Naive thymus-derived CD8-positive, alpha-beta T cell (primary cell): ENCODE measurements at regions not wholly inside any gene's neighbourhood (a gene's known extent, or its start where the extent isn't known, plus 50 kb on each side); places are given as distances from the start of the nearest gene placed in this dataset.
A peak's percentile ranks its signal among the peaks of the same experiment; 100 is the strongest.

Source experiments
- ATAC-seq, 2 donors: fragments of 150-1000 bp; cut with Tn5 transposase in 1 of 2; sonication (Bioruptor Pico), chemical (Tn5 transposase) in 1 of 2; 1 replicate in 1 of 2; 2 replicates in 1 of 2; pipeline ENCODE4 v1.10.0; 2021; ENCODE audit warnings: mild to moderate bottlenecking in 2 of 2, moderate library complexity in 2 of 2
- POLR2A ChIA-PET: fragments of 350-600 bp; sonication (Branson Sonifier 250); formaldehyde crosslinking; loops from one replicate; lab custom pipeline; 2021; ENCODE audit warnings: antibody characterized with exemption; lab: Charles Lee
- DNase-seq, 10 donors: peaks; one replicate each; pipeline versions ENCODE4 v3.0.0 to v3.0.0-alpha.2; 2020 to 2022
- H3K27ac Mint-ChIP-seq, 10 donors: one replicate each; pipeline ENCODE4 v1.8.0; 2020 to 2022; ENCODE audit warnings: mild to moderate bottlenecking in 10 of 10, mixed read lengths in 10 of 10, moderate library complexity in 4 of 10, inconsistent platforms in 1 of 10
- H3K27me3 Mint-ChIP-seq, 5 donors: one replicate each; pipeline ENCODE4 v1.8.0; 2021 to 2022; ENCODE audit warnings: mixed read lengths in 5 of 5
- H3K36me3 Mint-ChIP-seq, 3 donors: one replicate each; pipeline ENCODE4 v1.8.0; 2020 to 2022; ENCODE audit warnings: mixed read lengths in 3 of 3, mild to moderate bottlenecking in 2 of 3, inconsistent platforms in 1 of 3
- H3K4me1 Mint-ChIP-seq, 4 donors: one replicate each; pipeline ENCODE4 v1.8.0; 2021 to 2022; ENCODE audit warnings: mixed read lengths in 4 of 4
- H3K4me3 Mint-ChIP-seq, 10 donors: one replicate each; pipeline ENCODE4 v1.8.0; 2020 to 2022; ENCODE audit warnings: mild to moderate bottlenecking in 10 of 10, mixed read lengths in 10 of 10, moderate library complexity in 6 of 10, inconsistent platforms in 1 of 10
- H3K9me3 Mint-ChIP-seq, 9 donors: one replicate each; pipeline ENCODE4 v1.8.0; 2020 to 2022; ENCODE audit warnings: mixed read lengths in 9 of 9, mild to moderate bottlenecking in 3 of 9, inconsistent platforms in 1 of 9, moderate library complexity in 1 of 9

GRCh38 chr5:123810746-123811340 lies 298.9 kb downstream of the CSNK1G3 start:
- ATAC-seq: no peak
- Mint-ChIP-seq H3K9me3 (peaks cover 0 to 6% (median 0%) of the 10 kb centered on the region in 9 donors), H3K4me3 (no peak overlapping the region), H3K27me3 (peaks cover 0 to 4% (median 0%) of the 10 kb centered on the region in 5 donors), H3K27ac (no peak overlapping the region), H3K4me1 (peaks cover 0 to 3% (median 0%) of the 10 kb centered on the region in 4 donors), H3K36me3 (no peaks in the 10 kb centered on the region)
- no peak for DNase-seq
- POLR2A ChIA-PET: no interaction called here

- no peak overlapping the region for H3K27ac Mint-ChIP-seq
- no peaks in the 10 kb centered on the region for H3K36me3 Mint-ChIP-seq
- ATAC-seq (no peak), DNase-seq (no peak)
- H3K4me3 Mint-ChIP-seq: no peak overlapping the region
- H3K4me1 Mint-ChIP-seq: peaks cover 0 to 3% (median 0%) of the 10 kb centered on the region in 4 donors
- POLR2A ChIA-PET: no interaction called here
- peaks cover 0 to 6% (median 0%) of the 10 kb centered on the region in 9 donors for H3K9me3 Mint-ChIP-seq
- peaks cover 0 to 4% (median 0%) of the 10 kb centered on the region in 5 donors for H3K27me3 Mint-ChIP-seq
Measured at GRCh38 chr5:123810253-123810652, 298.3 kb downstream of the CSNK1G3 start.

- H3K9me3 Mint-ChIP-seq: peaks cover 0 to 6% (median 0%) of the 10 kb centered on the region in 9 donors
- H3K4me3 Mint-ChIP-seq: no peak overlapping the region
- H3K36me3 Mint-ChIP-seq: no peaks in the 10 kb centered on the region
- ATAC-seq: no peak
- POLR2A ChIA-PET: no interaction called here
- H3K27ac Mint-ChIP-seq: no peak overlapping the region
- H3K27me3 Mint-ChIP-seq: peaks cover 0 to 4% (median 0%) of the 10 kb centered on the region in 5 donors
- DNase-seq: no peak
- peaks cover 0 to 3% (median 0%) of the 10 kb centered on the region in 4 donors for H3K4me1 Mint-ChIP-seq
Measured at GRCh38 chr5:123809594-123810221, 297.7 kb downstream of the CSNK1G3 start.

- Mint-ChIP-seq H3K27me3 (peaks cover 0 to 4% (median 0%) of the 10 kb centered on the region in 5 donors), H3K4me3 (no peak overlapping the region), H3K4me1 (no peaks in the 10 kb centered on the region), H3K36me3 (no peaks in the 10 kb centered on the region), H3K27ac (no peak overlapping the region), H3K9me3 (peaks cover 0 to 6% (median 0%) of the 10 kb centered on the region in 9 donors)
- POLR2A ChIA-PET: no interaction called here
- ATAC-seq (no peak), DNase-seq (no peak)
Measured at GRCh38 chr5:123808461-123809380, 296.7 kb downstream of the CSNK1G3 start.

- ATAC-seq (no peak), DNase-seq (no peak)
- POLR2A ChIA-PET: no interaction called here
- Mint-ChIP-seq H3K36me3 (no peaks in the 10 kb centered on the region), H3K27me3 (peaks cover 0 to 4% (median 0%) of the 10 kb centered on the region in 5 donors), H3K4me3 (no peak overlapping the region), H3K9me3 (no peaks in the 10 kb centered on the region), H3K4me1 (no peaks in the 10 kb centered on the region), H3K27ac (no peak overlapping the region)
Measured at GRCh38 chr5:123807177-123807945, 295.4 kb downstream of the CSNK1G3 start.

- Mint-ChIP-seq H3K4me1 (no peaks in the 10 kb centered on the region), H3K36me3 (no peaks in the 10 kb centered on the region), H3K4me3 (no peak overlapping the region), H3K9me3 (no peaks in the 10 kb centered on the region), H3K27ac (no peak overlapping the region), H3K27me3 (peaks cover 0 to 4% (median 0%) of the 10 kb centered on the region in 5 donors)
- POLR2A ChIA-PET: no interaction called here
- ATAC-seq (no peak), DNase-seq (no peak)
Measured at GRCh38 chr5:123806644-123807043, 294.7 kb downstream of the CSNK1G3 start.

- POLR2A ChIA-PET: no interaction called here
- H3K4me1 Mint-ChIP-seq: no peaks in the 10 kb centered on the region
- H3K27me3 Mint-ChIP-seq: peaks cover 0 to 4% (median 0%) of the 10 kb centered on the region in 5 donors
- no peak for DNase-seq
- no peak for ATAC-seq
- no peak overlapping the region for H3K4me3 Mint-ChIP-seq
- no peak overlapping the region for H3K27ac Mint-ChIP-seq
- no peaks in the 10 kb centered on the region for H3K36me3 Mint-ChIP-seq
- no peaks in the 10 kb centered on the region for H3K9me3 Mint-ChIP-seq
Measured at GRCh38 chr5:123805300-123805699, 293.3 kb downstream of the CSNK1G3 start.

GRCh38 chr5:123803359-123803758 lies 291.4 kb downstream of the CSNK1G3 start:
- peaks cover 0 to 4% (median 0%) of the 10 kb centered on the region in 5 donors for H3K27me3 Mint-ChIP-seq
- no peaks in the 10 kb centered on the region for H3K9me3 Mint-ChIP-seq
- no peaks in the 10 kb centered on the region for H3K36me3 Mint-ChIP-seq
- DNase-seq (no peak), ATAC-seq (no peak)
- H3K27ac Mint-ChIP-seq: no peak overlapping the region
- no peak overlapping the region for H3K4me3 Mint-ChIP-seq
- POLR2A ChIA-PET: no interaction called here
- no peaks in the 10 kb centered on the region for H3K4me1 Mint-ChIP-seq

GRCh38 chr5:123802298-123802951 lies 290.4 kb downstream of the CSNK1G3 start:
- peaks cover 0 to 4% (median 0%) of the 10 kb centered on the region in 5 donors for H3K27me3 Mint-ChIP-seq
- H3K27ac Mint-ChIP-seq: no peak overlapping the region
- POLR2A ChIA-PET: no interaction called here
- H3K9me3 Mint-ChIP-seq: no peaks in the 10 kb centered on the region
- H3K36me3 Mint-ChIP-seq: no peaks in the 10 kb centered on the region
- ATAC-seq: no peak
- DNase-seq: no peak
- no peak overlapping the region for H3K4me3 Mint-ChIP-seq
- H3K4me1 Mint-ChIP-seq: no peaks in the 10 kb centered on the region

GRCh38 chr5:123800640-123801039 lies 288.7 kb downstream of the CSNK1G3 start:
- no peaks in the 10 kb centered on the region for H3K36me3 Mint-ChIP-seq
- H3K27me3 Mint-ChIP-seq: no peaks in the 10 kb centered on the region
- H3K9me3 Mint-ChIP-seq: peaks cover 0 to 5% (median 0%) of the 10 kb centered on the region in 9 donors
- DNase-seq: no peak
- POLR2A ChIA-PET: no interaction called here
- no peak overlapping the region for H3K27ac Mint-ChIP-seq
- H3K4me1 Mint-ChIP-seq: no peaks in the 10 kb centered on the region
- ATAC-seq: no peak
- H3K4me3 Mint-ChIP-seq: no peak overlapping the region

- Mint-ChIP-seq H3K9me3 (peaks cover 0 to 9% (median 0%) of the 10 kb centered on the region in 9 donors), H3K36me3 (no peaks in the 10 kb centered on the region), H3K27ac (no peak overlapping the region), H3K4me3 (no peak overlapping the region), H3K27me3 (peaks cover 0 to 3% (median 0%) of the 10 kb centered on the region in 5 donors), H3K4me1 (no peaks in the 10 kb centered on the region)
- DNase-seq (no peak), ATAC-seq (no peak)
- POLR2A ChIA-PET: no interaction called here
Measured at GRCh38 chr5:123795688-123796087, 283.7 kb downstream of the CSNK1G3 start.

GRCh38 chr5:123790226-123790625 lies 278.2 kb downstream of the CSNK1G3 start:
- peak in 1 of 10 donors; percentile 5 for DNase-seq
- H3K4me3 Mint-ChIP-seq: no peak overlapping the region
- POLR2A ChIA-PET: no interaction called here

More at GRCh38 chr5:123790226-123790625, 278.2 kb downstream of the CSNK1G3 start:
- Mint-ChIP-seq H3K36me3 (peaks cover 0 to 7% (median 0%) of the 10 kb centered on the region in 3 donors), H3K27ac (no peak overlapping the region), H3K27me3 (peaks cover 0 to 3% (median 0%) of the 10 kb centered on the region in 5 donors), H3K9me3 (peaks cover 0 to 17% (median 9%) of the 10 kb centered on the region in 9 donors), H3K4me1 (no peaks in the 10 kb centered on the region)
- no peak for ATAC-seq
